Body of pancreas (tissue), 4 donors: ENCODE measurements at regions not wholly inside any gene's neighbourhood (a gene's known extent, or its start where the extent isn't known, plus 50 kb on each side); places are given as distances from the start of the nearest gene placed in this dataset.

Source experiments
- ATAC-seq: fragments of 150-250 bp; one replicate; pipeline ENCODE4 v1.9.1; 2016
- DNase-seq, 4 donors: peaks; one replicate each; pipeline ENCODE4 v3.0.0-alpha.2; 2019
- H3K27ac ChIP-seq, 4 donors: fragments of 200-600 bp; sonication (generic); 1 replicate in 3 of 4; 2 replicates in 1 of 4; pipeline versions ENCODE4 v1.5.1 to v1.6.1; 2016 to 2019; ENCODE audit warnings: mild to moderate bottlenecking in 1 of 4, mixed read lengths in 1 of 4, moderate library complexity in 1 of 4
- H3K27me3 ChIP-seq, 2 donors: fragments of 200-600 bp; sonication (generic); one replicate each; pipeline ENCODE4 v1.6.0; 2016; ENCODE audit warnings: mild to moderate bottlenecking in 1 of 2
- H3K36me3 ChIP-seq, 2 donors: fragments of 200-600 bp; sonication (generic); replicated peaks in 1 of 2; 2 replicates each; pipeline ENCODE4 v1.5.1; 2016; ENCODE audit warnings: low read depth in 2 of 2; ENCODE audit not compliant: insufficient read depth in 1 of 2
- H3K4me1 ChIP-seq: fragments of 200-600 bp; sonication (generic); one replicate; pipeline ENCODE4 v1.6.0; 2016
- H3K4me3 ChIP-seq, 2 donors: fragments of 200-600 bp; sonication (generic); 1 replicate in 1 of 2; 2 replicates in 1 of 2; pipeline ENCODE4 v1.5.1; 2016 to 2019
- H3K9me3 ChIP-seq, 3 donors: fragments of 200-600 bp; sonication (generic); 1 replicate in 2 of 3; 2 replicates in 1 of 3; pipeline ENCODE4 v1.5.1; 2016
- POLR2A ChIP-seq, 3 donors: fragments of 450-650 bp; IDR thresholded peaks; one replicate each; pipeline ENCODE4 v1.6.1; 2016; ENCODE audit warnings: antibody characterized with exemption in 3 of 3, mild to moderate bottlenecking in 2 of 3
- WGBS, 2 donors: methylation state at CpG; one replicate each; pipeline ENCODE4 v1.1.5; 2017; 5-methylcytosine and 5-hydroxymethylcytosine counted together
- intact Hi-C: fragments of 100-400 bp; cut with DNase I; formaldehyde crosslinking; loops from one replicate; pipeline ENCODE4 v1.15.1; 2023
- TF ChIP-seq, protein P1 (sequence below), 7 experiments: fragments of 450-650 bp in 4 of 7; fragments of 200-600 bp in 3 of 7; sonication (generic) in 3 of 7; IDR thresholded peaks; one replicate each; pipeline ENCODE4 v1.5.1; 2016 to 2019; ENCODE audit warnings: antibody characterized with exemption in 7 of 7

DNA sequence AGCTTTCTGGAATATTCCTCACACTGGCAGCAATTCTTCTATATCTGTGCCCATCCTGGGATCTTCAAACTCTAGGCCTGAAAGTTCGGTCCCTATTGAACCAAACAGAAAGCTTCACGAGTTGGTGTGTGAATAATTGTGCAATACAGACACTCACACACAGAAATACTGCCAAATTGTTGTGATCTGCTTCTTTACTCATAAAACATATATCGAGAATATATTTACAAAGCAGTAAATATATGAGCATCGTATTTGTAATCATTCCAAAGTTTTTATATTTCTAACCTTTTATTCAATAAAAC is 56.6 kb upstream of the BEX4 start:
- TF ChIP-seq, protein P1, sequence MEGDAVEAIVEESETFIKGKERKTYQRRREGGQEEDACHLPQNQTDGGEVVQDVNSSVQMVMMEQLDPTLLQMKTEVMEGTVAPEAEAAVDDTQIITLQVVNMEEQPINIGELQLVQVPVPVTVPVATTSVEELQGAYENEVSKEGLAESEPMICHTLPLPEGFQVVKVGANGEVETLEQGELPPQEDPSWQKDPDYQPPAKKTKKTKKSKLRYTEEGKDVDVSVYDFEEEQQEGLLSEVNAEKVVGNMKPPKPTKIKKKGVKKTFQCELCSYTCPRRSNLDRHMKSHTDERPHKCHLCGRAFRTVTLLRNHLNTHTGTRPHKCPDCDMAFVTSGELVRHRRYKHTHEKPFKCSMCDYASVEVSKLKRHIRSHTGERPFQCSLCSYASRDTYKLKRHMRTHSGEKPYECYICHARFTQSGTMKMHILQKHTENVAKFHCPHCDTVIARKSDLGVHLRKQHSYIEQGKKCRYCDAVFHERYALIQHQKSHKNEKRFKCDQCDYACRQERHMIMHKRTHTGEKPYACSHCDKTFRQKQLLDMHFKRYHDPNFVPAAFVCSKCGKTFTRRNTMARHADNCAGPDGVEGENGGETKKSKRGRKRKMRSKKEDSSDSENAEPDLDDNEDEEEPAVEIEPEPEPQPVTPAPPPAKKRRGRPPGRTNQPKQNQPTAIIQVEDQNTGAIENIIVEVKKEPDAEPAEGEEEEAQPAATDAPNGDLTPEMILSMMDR (IDR thresholded peaks at IDR 0.05), result no peak
- TF ChIP-seq POLR2A (IDR thresholded peaks at IDR 0.05), result no peak
- intact Hi-C loops, result no loop called here
- Histone ChIP-seq H3K36me3 (no peaks in the 10 kb centered on the region), H3K27ac (no peak overlapping the region), H3K27me3 (no peaks in the 10 kb centered on the region), H3K4me3 (no peak overlapping the region), H3K9me3 (no peaks in the 10 kb centered on the region), H3K4me1 (no peaks in the 10 kb centered on the region)
- WGBS, 2 donors, result 14 to 19% methylated on average over 4 of the region's 4 CpGs
- ATAC-seq (no peak), DNase-seq (no peak)

DNA sequence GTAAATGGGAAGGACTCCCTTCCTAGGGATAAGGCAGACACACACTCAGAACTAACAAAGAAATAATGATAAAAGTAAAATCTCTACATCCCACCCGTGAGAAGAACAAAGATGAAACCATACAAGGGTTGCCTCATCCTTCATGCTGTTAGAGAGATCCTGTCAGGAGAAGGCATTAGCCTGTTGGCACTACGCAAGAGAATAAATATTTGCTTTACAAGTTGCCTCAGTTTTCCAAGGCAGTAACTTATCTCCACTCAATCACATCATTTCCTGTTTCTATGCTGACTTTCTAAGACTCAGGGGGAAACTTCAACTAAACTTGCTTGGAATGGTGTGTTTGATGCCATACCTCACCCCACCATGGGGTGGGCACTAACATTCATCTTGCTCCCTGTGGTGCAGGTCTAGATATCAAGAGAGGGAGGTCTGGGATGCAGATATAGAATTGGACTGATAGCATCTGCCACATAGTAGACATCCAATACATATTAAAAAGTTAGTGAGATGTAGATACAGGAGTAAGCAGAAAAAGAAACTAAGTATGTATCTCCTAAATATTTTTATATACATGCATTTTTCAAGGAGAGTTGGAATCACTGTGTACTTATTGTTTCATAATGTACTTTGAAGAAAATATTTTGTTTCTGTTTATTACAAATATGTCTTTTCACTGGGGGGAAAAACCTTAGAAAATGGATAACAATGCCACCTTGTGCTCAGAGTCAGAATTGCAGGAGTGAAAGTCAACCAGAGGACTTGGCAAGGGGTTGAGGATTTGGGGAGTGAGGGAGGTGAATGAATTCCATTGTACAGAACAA is 57.2 kb upstream of the BEX4 start:
- intact Hi-C loops, result no loop called here
- DNase-seq, result peak; percentile 17 to 51 (median 38)
- Histone ChIP-seq H3K36me3 (no peaks in the 10 kb centered on the region), H3K27me3 (no peaks in the 10 kb centered on the region), H3K4me3 (no peak overlapping the region), H3K9me3 (no peaks in the 10 kb centered on the region), H3K4me1 (no peaks in the 10 kb centered on the region), H3K27ac (no peak overlapping the region)
- TF ChIP-seq, protein P1 (IDR thresholded peaks at IDR 0.05), result peak; percentile 45 to 66 (median 59)
- TF ChIP-seq POLR2A (IDR thresholded peaks at IDR 0.05), result no peak
- 10 to 15% methylated on average over 2 of the region's 2 CpGs for WGBS, 2 donors
- ATAC-seq, result peak; percentile 56

DNA sequence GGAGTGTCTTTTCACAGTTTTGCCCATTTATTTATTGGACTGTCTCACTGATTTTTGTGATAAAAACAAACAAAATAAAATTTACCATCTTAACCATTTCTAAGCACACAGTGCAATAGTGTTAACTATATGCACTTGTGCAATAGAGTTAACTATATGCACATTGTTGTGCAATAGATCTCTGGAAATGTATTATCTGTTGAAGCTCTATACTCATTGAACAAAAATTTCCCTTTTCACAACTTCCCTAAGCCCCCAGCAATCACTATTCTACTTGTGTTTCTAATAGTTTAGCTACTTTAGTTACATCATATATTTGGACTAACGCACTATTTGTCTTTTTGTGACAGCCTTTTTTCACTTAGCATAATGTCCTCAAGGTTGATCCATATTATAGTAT is 59.7 kb upstream of the BEX4 start:
- no peaks in the 10 kb centered on the region for H3K27me3 ChIP-seq
- DNase-seq, result no peak

DNA sequence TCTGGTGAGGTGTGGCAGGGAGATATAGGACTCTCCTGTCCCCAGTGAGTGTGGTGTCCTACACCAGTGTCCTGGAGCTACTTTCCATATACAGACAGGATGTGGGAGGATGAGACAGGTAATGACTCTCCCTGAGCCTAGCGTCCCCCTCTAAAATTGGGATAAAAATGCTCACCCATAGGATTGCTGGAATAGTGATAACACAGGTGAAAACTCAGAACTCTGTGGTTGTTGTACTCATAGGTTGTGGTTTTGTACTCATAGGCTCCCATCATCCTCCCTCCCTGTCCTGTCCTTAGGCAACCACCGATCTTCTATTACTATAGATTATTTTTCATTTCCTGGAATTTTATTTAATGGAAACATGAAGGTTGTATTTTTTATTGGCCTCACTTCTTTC is 60.7 kb upstream of the NXF3 start:
- WGBS, 2 donors, result 88 to 89% methylated on average over 2 of the region's 2 CpGs
- Histone ChIP-seq H3K36me3 (no peaks in the 10 kb centered on the region), H3K27ac (no peak overlapping the region), H3K27me3 (no peaks in the 10 kb centered on the region), H3K4me3 (no peak overlapping the region), H3K9me3 (no peaks in the 10 kb centered on the region), H3K4me1 (no peaks in the 10 kb centered on the region)
- TF ChIP-seq, protein P1 (IDR thresholded peaks at IDR 0.05), result no peak
- TF ChIP-seq POLR2A (IDR thresholded peaks at IDR 0.05), result no peak
- DNase-seq (no peak), ATAC-seq (no peak)
- intact Hi-C loops, result no loop called here

More for the DNA sequence above, 59.7 kb upstream of the BEX4 start:
- Histone ChIP-seq H3K27ac (no peak overlapping the region), H3K9me3 (no peaks in the 10 kb centered on the region), H3K4me3 (no peak overlapping the region), H3K4me1 (no peaks in the 10 kb centered on the region), H3K36me3 (no peaks in the 10 kb centered on the region)
- WGBS, 2 donors, result 92 to 94% methylated on average over 1 of the region's 1 CpG
- no peak for TF ChIP-seq POLR2A (IDR thresholded peaks at IDR 0.05)
- TF ChIP-seq, protein P1 (IDR thresholded peaks at IDR 0.05), result no peak
- intact Hi-C loops, result no loop called here
- no peak for ATAC-seq

DNA sequence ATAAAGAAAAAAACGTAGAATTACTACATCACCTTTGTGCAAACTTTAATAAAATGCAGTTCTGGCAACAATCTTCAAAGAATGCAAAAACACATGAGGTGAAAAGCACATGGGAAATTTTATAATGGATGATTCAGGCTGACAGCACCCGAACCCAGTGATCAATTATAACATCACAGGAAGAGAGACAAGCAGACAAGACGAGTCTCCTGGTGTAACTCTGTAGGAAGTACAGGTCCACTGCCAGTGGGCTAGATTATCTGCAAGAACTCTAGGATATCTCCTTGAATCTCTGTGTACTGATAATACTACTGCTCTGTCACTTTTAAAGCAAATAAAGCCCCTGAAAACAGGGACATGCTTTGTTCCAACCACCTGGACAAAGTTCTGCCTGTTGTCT is 58.9 kb upstream of the NXF3 start:
- no peaks in the 10 kb centered on the region for H3K27me3 ChIP-seq
- TF ChIP-seq, protein P1 (IDR thresholded peaks at IDR 0.05), result no peak
- TF ChIP-seq POLR2A (IDR thresholded peaks at IDR 0.05), result no peak
- H3K9me3 ChIP-seq, result no peaks in the 10 kb centered on the region
- H3K36me3 ChIP-seq, result no peaks in the 10 kb centered on the region
- WGBS, 2 donors, result 35 to 58% methylated on average over 3 of the region's 3 CpGs
- intact Hi-C loops, result no loop called here
- DNase-seq (no peak), ATAC-seq (no peak)
- peak overlapping the region in 1 of 4 donors; percentile 54 for H3K27ac ChIP-seq
- no peak overlapping the region for H3K4me3 ChIP-seq
- H3K4me1 ChIP-seq, result no peaks in the 10 kb centered on the region
